Fibroblast of the aortic adventitia (primary cell): ENCODE measurements at regions not wholly inside any gene's neighbourhood (a gene's known extent, or its start where the extent isn't known, plus 50 kb on each side); places are given as distances from the start of the nearest gene placed in this dataset.

Source experiments
- DNase-seq: peaks from one replicate; pipeline ENCODE4 v3.0.0-alpha.2; 2010; ENCODE audit warnings: low read depth
- H3K4me3 ChIP-seq: 2 replicates; pipeline ENCODE4 v1.5.1; 2011; ENCODE audit warnings: low read depth, mild to moderate bottlenecking, control low read depth, low read length, moderate library complexity
- TF ChIP-seq, protein P1 (sequence below): IDR thresholded peaks from 2 replicates; pipeline ENCODE4 v1.5.1; 2011; ENCODE audit warnings: mild to moderate bottlenecking, low read length, control low read depth, inconsistent platforms; ENCODE audit not compliant: insufficient read depth

DNA sequence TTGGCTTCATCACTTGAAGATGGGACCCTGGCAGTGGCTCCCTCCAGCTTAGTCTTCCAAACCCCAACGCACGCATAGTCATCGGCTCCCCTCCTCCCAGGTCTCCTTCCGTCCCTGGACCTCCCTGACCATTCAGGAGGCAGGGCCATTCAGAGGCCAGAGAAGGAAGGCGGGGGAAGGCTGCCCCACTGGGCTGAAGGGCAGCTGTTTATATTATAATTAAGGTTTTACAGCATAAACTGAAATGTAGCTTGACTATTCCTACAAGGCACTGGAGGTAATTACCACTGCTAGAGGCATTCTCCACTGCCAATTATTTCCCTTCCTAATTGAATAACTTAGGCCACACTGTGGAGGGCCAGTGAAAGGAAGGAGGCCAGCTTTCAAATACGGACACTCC, 170.6 kb upstream of the PROX1 start:
- TF ChIP-seq, protein P1, sequence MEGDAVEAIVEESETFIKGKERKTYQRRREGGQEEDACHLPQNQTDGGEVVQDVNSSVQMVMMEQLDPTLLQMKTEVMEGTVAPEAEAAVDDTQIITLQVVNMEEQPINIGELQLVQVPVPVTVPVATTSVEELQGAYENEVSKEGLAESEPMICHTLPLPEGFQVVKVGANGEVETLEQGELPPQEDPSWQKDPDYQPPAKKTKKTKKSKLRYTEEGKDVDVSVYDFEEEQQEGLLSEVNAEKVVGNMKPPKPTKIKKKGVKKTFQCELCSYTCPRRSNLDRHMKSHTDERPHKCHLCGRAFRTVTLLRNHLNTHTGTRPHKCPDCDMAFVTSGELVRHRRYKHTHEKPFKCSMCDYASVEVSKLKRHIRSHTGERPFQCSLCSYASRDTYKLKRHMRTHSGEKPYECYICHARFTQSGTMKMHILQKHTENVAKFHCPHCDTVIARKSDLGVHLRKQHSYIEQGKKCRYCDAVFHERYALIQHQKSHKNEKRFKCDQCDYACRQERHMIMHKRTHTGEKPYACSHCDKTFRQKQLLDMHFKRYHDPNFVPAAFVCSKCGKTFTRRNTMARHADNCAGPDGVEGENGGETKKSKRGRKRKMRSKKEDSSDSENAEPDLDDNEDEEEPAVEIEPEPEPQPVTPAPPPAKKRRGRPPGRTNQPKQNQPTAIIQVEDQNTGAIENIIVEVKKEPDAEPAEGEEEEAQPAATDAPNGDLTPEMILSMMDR = no peak
- H3K4me3 ChIP-seq = no peak overlapping the region
- DNase-seq = no peak

DNA sequence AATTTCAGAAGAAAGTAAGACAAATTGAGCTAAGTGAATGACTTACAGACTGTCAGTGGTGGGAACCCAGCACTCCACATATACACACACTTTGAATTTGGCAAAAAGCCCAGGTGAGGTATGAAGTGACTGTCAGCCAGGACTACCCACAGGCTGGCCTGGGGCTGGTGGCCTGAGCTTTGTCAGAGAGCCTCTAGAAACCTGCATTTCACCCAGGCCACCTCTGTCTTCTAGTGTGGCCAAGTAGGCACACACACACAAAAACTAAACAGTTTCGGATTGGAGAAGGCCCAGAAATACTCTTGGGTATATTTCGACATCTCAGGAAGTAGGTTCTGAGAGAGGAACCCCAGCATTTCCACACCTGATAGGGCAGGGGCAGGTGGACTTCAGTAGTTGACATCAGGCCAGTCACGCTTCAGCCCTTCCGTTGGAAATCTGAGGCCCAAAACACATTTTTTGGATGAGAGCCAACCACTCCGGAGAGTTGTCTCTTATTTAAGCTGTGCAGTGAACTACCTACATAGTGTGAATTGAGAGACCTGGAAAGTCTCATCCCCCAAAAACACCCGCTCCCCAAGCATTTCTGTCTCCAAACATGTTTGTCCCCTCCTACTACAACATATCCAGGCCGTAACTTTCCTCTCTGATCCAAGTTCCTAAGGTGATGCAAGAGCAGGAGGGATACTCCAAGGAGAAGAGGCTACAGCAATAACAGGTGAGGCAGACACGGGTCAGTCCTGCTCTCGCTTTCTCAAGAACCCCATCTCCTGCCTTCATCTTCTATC, 167.2 kb upstream of the PROX1 start:
- no peak for DNase-seq
- H3K4me3 ChIP-seq = no peak overlapping the region
- TF ChIP-seq, protein P1 = no peak

DNA sequence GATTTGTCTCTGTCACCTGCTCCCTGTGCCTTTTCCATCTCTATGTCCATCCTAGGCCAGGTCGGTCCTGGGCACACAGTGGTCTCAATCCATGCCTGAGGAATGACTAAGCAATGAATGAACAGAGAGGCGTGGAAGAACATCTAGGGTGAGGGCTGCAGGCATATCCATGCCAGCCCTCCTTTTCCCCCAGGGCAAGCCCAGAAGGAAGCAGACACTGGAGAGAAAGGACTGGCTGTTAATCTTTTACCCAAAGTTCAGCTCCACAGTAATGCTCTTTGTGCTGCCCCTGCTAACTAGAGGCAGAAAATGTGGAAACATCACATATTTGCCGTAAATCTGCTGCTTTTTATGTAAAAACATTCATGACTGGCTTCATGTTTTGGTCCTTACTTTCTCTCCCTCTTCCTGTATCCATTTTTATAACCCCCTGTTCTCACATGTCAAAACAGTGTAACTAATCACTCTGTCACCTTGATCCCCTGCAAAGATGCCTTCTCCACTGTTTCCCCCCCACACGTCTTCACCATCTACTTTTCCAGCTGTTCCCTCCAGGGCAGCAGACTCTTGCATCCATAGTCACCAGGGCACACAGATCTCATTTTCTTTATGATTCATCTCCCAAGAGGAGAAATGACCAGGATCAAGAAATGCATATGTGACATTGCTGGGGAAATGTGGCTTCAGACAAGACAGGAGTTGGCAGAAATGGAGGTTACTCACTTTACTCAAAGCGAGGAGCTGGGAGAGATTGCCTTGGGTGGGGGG, 166.4 kb upstream of the PROX1 start:
- DNase-seq = no peak
- TF ChIP-seq, protein P1 = no peak
- H3K4me3 ChIP-seq = no peak overlapping the region

DNA sequence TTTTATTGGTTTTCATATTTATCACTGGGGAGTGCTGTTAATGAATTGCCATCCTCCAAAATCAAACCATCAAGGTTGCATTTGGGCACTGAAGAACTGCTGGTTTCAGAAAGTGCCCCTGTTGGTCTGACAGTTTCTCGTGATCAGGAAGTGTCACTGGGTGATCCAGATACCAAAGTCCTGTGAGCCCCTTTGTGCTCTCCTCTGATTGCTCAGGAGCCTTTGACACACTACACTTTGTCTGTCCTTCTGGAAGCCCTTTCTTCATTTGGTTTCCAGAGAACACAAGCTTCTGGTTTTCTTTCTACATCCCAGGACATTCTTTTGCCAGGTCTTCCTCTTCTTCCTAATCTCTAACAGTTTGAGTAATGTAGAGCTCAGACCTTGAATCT, 165.8 kb upstream of the PROX1 start:
- H3K4me3 ChIP-seq = no peak overlapping the region
- TF ChIP-seq, protein P1 = no peak
- no peak for DNase-seq

DNA sequence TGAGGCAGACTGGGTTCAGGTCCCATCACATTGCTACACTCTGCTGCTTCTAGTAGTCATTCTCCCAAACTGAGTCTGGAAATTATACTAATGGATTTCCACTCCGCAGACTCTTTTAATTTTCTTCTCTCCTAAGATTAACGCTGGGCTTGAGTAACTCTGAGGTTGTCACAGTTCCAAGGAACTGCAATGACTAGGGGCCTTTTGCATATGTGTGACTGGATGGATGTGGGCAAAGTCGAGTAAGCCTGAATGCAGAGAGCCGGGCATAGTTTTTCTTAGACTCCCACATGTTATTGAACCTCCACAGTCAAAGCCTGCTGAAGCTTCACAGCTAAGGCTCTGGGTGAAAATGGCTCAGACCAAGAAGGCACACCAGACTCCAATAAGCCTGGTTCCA, 160.9 kb upstream of the PROX1 start:
- DNase-seq = no peak
- TF ChIP-seq, protein P1 = no peak
- H3K4me3 ChIP-seq = no peak overlapping the region

DNA sequence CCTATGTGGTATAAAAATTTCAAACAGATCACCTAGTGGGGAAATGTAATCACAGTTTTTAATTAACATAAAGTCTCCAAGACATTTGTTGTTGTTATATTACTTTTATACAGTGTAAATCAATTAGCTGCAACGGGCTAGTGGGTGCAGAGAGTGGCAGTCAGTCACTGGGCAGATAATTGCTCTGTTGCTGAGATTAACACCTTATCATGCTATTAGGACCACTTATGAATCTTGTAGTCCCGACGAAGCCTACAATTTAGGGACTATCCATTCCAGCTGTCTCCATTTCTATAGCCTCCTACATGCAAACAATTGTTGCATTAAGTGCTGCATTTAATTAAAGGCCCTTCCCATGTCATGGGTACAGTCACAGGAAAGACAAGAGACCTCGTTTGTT, 158.9 kb upstream of the PROX1 start:
- TF ChIP-seq, protein P1 = no peak
- H3K4me3 ChIP-seq = no peak overlapping the region
- DNase-seq = no peak
